NB4 (cell line): ENCODE measurements at regions not wholly inside any gene's neighbourhood (a gene's known extent, or its start where the extent isn't known, plus 50 kb on each side); places are given as distances from the start of the nearest gene placed in this dataset.

Experiments
- DNase-seq: peaks from one replicate; pipeline ENCODE4 v3.0.0; 2010; ENCODE audit warnings: low read depth
- H3K4me3 ChIP-seq: one replicate; pipeline ENCODE4 v1.5.1; 2011; ENCODE audit warnings: mild to moderate bottlenecking, low read depth, low read length, moderate library complexity
- MYC ChIP-seq: IDR thresholded peaks from 2 replicates; pipeline ENCODE4 v1.6.1; 2011; ENCODE audit warnings: low read depth, low read length
- POLR2A ChIP-seq: IDR thresholded peaks from 2 replicates; pipeline ENCODE4 v1.6.1; 2011; ENCODE audit warnings: mild to moderate bottlenecking; ENCODE audit not compliant: insufficient read length; ENCODE audit errors: extremely low read depth
- TF ChIP-seq, protein P1 (sequence below): IDR thresholded peaks from 2 replicates; pipeline ENCODE4 v1.6.1; 2011; ENCODE audit warnings: low read depth, low read length
- TF ChIP-seq, protein P2 (sequence below): IDR thresholded peaks from one replicate; pipeline ENCODE4 v1.5.1; 2012; ENCODE audit warnings: low read depth, low read length

GRCh38 chrX:33333271-33333670 is 121.9 kb upstream of the DMD start:
- H3K4me3 ChIP-seq = no peak overlapping the region
- no peak for DNase-seq
- TF ChIP-seq, protein P1, sequence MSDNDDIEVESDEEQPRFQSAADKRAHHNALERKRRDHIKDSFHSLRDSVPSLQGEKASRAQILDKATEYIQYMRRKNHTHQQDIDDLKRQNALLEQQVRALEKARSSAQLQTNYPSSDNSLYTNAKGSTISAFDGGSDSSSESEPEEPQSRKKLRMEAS = no peak

DNA sequence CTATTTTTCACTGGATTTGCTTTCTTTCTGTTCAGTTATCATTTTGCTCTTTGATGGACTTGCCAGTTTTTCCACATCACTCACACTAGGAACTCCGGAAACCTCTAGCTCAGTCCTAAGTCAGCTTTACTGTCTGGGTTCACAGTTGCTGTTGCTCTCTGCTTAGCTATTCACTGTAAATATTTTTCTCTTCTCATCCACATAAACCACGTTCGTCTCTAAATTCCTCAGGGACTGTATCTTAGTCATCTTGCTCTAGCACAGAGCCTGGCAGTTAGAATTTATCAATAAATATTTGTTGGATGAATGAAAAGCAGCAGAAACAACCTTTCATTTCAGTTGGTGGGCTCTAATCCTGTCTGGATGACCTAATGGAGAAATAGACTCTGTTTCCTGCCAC is 119.4 kb upstream of the DMD start:
- no peak overlapping the region for H3K4me3 ChIP-seq
- TF ChIP-seq POLR2A = no peak
- TF ChIP-seq, protein P2, sequence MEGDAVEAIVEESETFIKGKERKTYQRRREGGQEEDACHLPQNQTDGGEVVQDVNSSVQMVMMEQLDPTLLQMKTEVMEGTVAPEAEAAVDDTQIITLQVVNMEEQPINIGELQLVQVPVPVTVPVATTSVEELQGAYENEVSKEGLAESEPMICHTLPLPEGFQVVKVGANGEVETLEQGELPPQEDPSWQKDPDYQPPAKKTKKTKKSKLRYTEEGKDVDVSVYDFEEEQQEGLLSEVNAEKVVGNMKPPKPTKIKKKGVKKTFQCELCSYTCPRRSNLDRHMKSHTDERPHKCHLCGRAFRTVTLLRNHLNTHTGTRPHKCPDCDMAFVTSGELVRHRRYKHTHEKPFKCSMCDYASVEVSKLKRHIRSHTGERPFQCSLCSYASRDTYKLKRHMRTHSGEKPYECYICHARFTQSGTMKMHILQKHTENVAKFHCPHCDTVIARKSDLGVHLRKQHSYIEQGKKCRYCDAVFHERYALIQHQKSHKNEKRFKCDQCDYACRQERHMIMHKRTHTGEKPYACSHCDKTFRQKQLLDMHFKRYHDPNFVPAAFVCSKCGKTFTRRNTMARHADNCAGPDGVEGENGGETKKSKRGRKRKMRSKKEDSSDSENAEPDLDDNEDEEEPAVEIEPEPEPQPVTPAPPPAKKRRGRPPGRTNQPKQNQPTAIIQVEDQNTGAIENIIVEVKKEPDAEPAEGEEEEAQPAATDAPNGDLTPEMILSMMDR = no peak
- TF ChIP-seq, protein P1 = no peak
- no peak for TF ChIP-seq MYC
- no peak for DNase-seq

GRCh38 chrX:33324099-33324498 is 112.8 kb upstream of the DMD start:
- no peak for DNase-seq
- no peak overlapping the region for H3K4me3 ChIP-seq
- no peak for TF ChIP-seq MYC
- TF ChIP-seq, protein P2 = no peak
- TF ChIP-seq, protein P1 = no peak
- TF ChIP-seq POLR2A = no peak

GRCh38 chrX:33307911-33308354 is 96.6 kb upstream of the DMD start:
- H3K4me3 ChIP-seq = no peak overlapping the region
- TF ChIP-seq MYC (no peak), POLR2A (no peak)
- TF ChIP-seq, protein P2 = no peak
- TF ChIP-seq, protein P1 = no peak
- DNase-seq = no peak

- no peak overlapping the region for H3K4me3 ChIP-seq
- no peak for DNase-seq
- TF ChIP-seq MYC (no peak), POLR2A (no peak)
- TF ChIP-seq, protein P2 = no peak
- TF ChIP-seq, protein P1 = no peak
Measured at GRCh38 chrX:33298622-33299021, 87.3 kb upstream of the DMD start.

- TF ChIP-seq MYC = no peak
- TF ChIP-seq POLR2A = no peak
- TF ChIP-seq, protein P2 = no peak
- DNase-seq = no peak
- H3K4me3 ChIP-seq = no peak overlapping the region
Measured at GRCh38 chrX:33285550-33285949, 74.2 kb upstream of the DMD start.
